GM23338 (cell line): ENCODE measurements at regions not wholly inside any gene's neighbourhood (a gene's known extent, or its start where the extent isn't known, plus 50 kb on each side); places are given as distances from the start of the nearest gene placed in this dataset.

ENCODE experiments used
- ATAC-seq: fragments of 200-7000 bp; cut with Tn5 transposase; 3 replicates; pipeline ENCODE4 v1.9.1; 2020
- DNase-seq: peaks from one replicate; pipeline ENCODE4 v3.0.0-alpha.2; 2015; ENCODE audit warnings: low spot score
- H2AFZ ChIP-seq: fragments of 200-600 bp; sonication (generic); 2 replicates; pipeline ENCODE4 v1.8.0; 2016; ENCODE audit warnings: antibody characterized with exemption, mild to moderate bottlenecking, moderate library complexity
- H3F3A ChIP-seq: fragments of 200-600 bp; sonication (generic); replicated peaks from 2 replicates; pipeline ENCODE4 v1.8.0; 2017; ENCODE audit warnings: antibody characterized with exemption, mixed run types, low read depth
- H3K27ac ChIP-seq: fragments of 200-600 bp; sonication (generic); 2 replicates; pipeline ENCODE4 v1.6.1; 2016; ENCODE audit warnings: low read depth
- H3K27me3 ChIP-seq: fragments of 200-600 bp; sonication (generic); 2 replicates; pipeline ENCODE4 v1.8.0; 2016; ENCODE audit warnings: mild to moderate bottlenecking, mixed run types, moderate library complexity; ENCODE audit not compliant: insufficient read depth
- H3K36me3 ChIP-seq: fragments of 200-600 bp; sonication (generic); 2 replicates; pipeline ENCODE4 v1.8.0; 2016; ENCODE audit warnings: mild to moderate bottlenecking; ENCODE audit not compliant: insufficient read depth
- H3K4me1 ChIP-seq: fragments of 200-600 bp; sonication (generic); 2 replicates; pipeline ENCODE4 v1.8.0; 2016; ENCODE audit warnings: mild to moderate bottlenecking, moderate library complexity; ENCODE audit not compliant: insufficient read depth
- H3K4me2 ChIP-seq: fragments of 200-600 bp; sonication (generic); 2 replicates; pipeline ENCODE4 v1.7.1; 2017; ENCODE audit warnings: mixed run types
- H3K4me3 ChIP-seq: fragments of 200-600 bp; sonication (generic); 2 replicates; pipeline ENCODE4 v1.6.1; 2016; ENCODE audit warnings: mixed run types
- H3K79me2 ChIP-seq: fragments of 200-600 bp; sonication (generic); replicated peaks from 2 replicates; pipeline ENCODE4 v1.8.0; 2017; ENCODE audit warnings: mild to moderate bottlenecking; ENCODE audit not compliant: insufficient read depth
- H3K9me2 ChIP-seq: fragments of 200-600 bp; sonication (generic); 2 replicates; pipeline ENCODE4 v1.8.0; 2017; ENCODE audit not compliant: insufficient read depth
- H4K20me1 ChIP-seq: fragments of 200-600 bp; sonication (generic); replicated peaks from 2 replicates; pipeline ENCODE4 v1.8.0; 2017; ENCODE audit warnings: mild to moderate bottlenecking; ENCODE audit not compliant: insufficient read depth
- H3K27ac Mint-ChIP-seq: 2 replicates; pipeline ENCODE4 v1.8.0; 2020; ENCODE audit warnings: inconsistent platforms, mild to moderate bottlenecking, moderate library complexity, mixed read lengths
- H3K27me3 Mint-ChIP-seq: 3 replicates; pipeline ENCODE4 v1.8.0; 2022; ENCODE audit warnings: low read depth, mild to moderate bottlenecking, moderate library complexity, mixed read lengths, inconsistent platforms; ENCODE audit not compliant: insufficient read depth, poor library complexity
- H3K36me3 Mint-ChIP-seq: 3 replicates; pipeline ENCODE4 v1.8.0; 2021; ENCODE audit warnings: low read depth, mild to moderate bottlenecking, inconsistent platforms, moderate library complexity, mixed read lengths
- H3K4me1 Mint-ChIP-seq: 3 replicates; pipeline ENCODE4 v1.8.0; 2020; ENCODE audit warnings: mild to moderate bottlenecking, inconsistent platforms, mixed read lengths
- H3K4me3 Mint-ChIP-seq: 3 replicates; pipeline ENCODE4 v1.8.0; 2021; ENCODE audit warnings: moderate library complexity, mild to moderate bottlenecking, inconsistent platforms, mixed read lengths
- H3K9me3 Mint-ChIP-seq: 3 replicates; pipeline ENCODE4 v1.8.0; 2020; ENCODE audit warnings: moderate library complexity, mild to moderate bottlenecking, inconsistent platforms, mixed read lengths
- CREB1 ChIP-seq: fragments of 250-450 bp; sonication (Bioruptor Pico); IDR thresholded peaks from 2 replicates; pipeline ENCODE4 v1.5.0; 2020; ENCODE audit warnings: low read depth, mild to moderate bottlenecking, moderate library complexity
- ETS1 ChIP-seq: IDR thresholded peaks from 2 replicates; pipeline ENCODE4 v1.6.1; 2016; ENCODE audit warnings: antibody characterized with exemption
- EZH2 ChIP-seq: fragments of 200-600 bp; sonication (generic); IDR thresholded peaks from one replicate; pipeline ENCODE4 v1.8.0; 2017; ENCODE audit warnings: antibody characterized with exemption, mild to moderate bottlenecking, low read depth; ENCODE audit not compliant: unreplicated experiment
- EZH2phosphoT487 ChIP-seq: fragments of 200-600 bp; sonication (generic); IDR thresholded peaks from one replicate; pipeline ENCODE4 v1.8.1; 2018; ENCODE audit warnings: antibody characterized with exemption; ENCODE audit not compliant: unreplicated experiment
- JUNB ChIP-seq: IDR thresholded peaks from one replicate; pipeline ENCODE4 v1.6.1; 2016; ENCODE audit warnings: antibody characterized with exemption; ENCODE audit not compliant: unreplicated experiment
- POLR2AphosphoS5 ChIP-seq: IDR thresholded peaks from 2 replicates; pipeline ENCODE4 v1.6.1; 2016; ENCODE audit warnings: antibody characterized with exemption, low read depth
- REST ChIP-seq: IDR thresholded peaks from one replicate; pipeline ENCODE4 v1.6.1; 2018; ENCODE audit warnings: antibody characterized with exemption; ENCODE audit not compliant: unreplicated experiment
- STAT1 ChIP-seq: IDR thresholded peaks from one replicate; pipeline ENCODE4 v1.6.1; 2016; ENCODE audit warnings: antibody characterized with exemption; ENCODE audit not compliant: unreplicated experiment
- ZNF114 ChIP-seq: fragments of 250-450 bp; sonication (Bioruptor Pico); IDR thresholded peaks from 2 replicates; pipeline ENCODE4 v1.5.0; 2020; ENCODE audit warnings: mild to moderate bottlenecking, moderate library complexity
- ZNF331 ChIP-seq: fragments of 250-450 bp; sonication (Bioruptor Pico); IDR thresholded peaks from 2 replicates; pipeline ENCODE4 v1.5.0; 2020; ENCODE audit warnings: low read depth, mild to moderate bottlenecking, moderate library complexity
- TF ChIP-seq, protein P1 (sequence below), 2 experiments: fragments of 200-600 bp in 1 of 2; sonication (generic) in 1 of 2; conservative IDR thresholded peaks; 2 replicates each; pipeline versions ENCODE4 v1.5.1 to v1.6.1; 2016 to 2017; ENCODE audit warnings: antibody characterized with exemption in 2 of 2, low read depth in 2 of 2, mild to moderate bottlenecking in 2 of 2, moderate library complexity in 1 of 2

- TF ChIP-seq STAT1 (no peak), EZH2 (no peak), ZNF331 (no peak), EZH2phosphoT487 (no peak), ETS1 (no peak), JUNB (no peak)
- TF ChIP-seq, protein P1, sequence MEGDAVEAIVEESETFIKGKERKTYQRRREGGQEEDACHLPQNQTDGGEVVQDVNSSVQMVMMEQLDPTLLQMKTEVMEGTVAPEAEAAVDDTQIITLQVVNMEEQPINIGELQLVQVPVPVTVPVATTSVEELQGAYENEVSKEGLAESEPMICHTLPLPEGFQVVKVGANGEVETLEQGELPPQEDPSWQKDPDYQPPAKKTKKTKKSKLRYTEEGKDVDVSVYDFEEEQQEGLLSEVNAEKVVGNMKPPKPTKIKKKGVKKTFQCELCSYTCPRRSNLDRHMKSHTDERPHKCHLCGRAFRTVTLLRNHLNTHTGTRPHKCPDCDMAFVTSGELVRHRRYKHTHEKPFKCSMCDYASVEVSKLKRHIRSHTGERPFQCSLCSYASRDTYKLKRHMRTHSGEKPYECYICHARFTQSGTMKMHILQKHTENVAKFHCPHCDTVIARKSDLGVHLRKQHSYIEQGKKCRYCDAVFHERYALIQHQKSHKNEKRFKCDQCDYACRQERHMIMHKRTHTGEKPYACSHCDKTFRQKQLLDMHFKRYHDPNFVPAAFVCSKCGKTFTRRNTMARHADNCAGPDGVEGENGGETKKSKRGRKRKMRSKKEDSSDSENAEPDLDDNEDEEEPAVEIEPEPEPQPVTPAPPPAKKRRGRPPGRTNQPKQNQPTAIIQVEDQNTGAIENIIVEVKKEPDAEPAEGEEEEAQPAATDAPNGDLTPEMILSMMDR (conservative IDR thresholded peaks at IDR 0.05; ENCODE audit: low read depth in 2 of 2): no peak
These were observed 150.5 kb downstream of the MINAR1 start (continued) for GRCh38 chr15:79582650-79583049.

GRCh38 chr15:79592126-79592525 is 160.0 kb downstream of the MINAR1 start:
- H3K36me3 Mint-ChIP-seq: no peaks in the 10 kb centered on the region
- H3K27ac Mint-ChIP-seq: no peak overlapping the region; the same call in 1 of the 2 replicates
- H3K4me1 ChIP-seq: no peaks in the 10 kb centered on the region
- no peak overlapping the region for H3K27ac ChIP-seq
- H3K4me1 Mint-ChIP-seq: peaks cover 8% of the 10 kb centered on the region; the same call in 1 of the 3 replicates
- H3K4me3 Mint-ChIP-seq: no peak overlapping the region
- no peak overlapping the region for H2AFZ ChIP-seq
- H3K27me3 Mint-ChIP-seq: no peaks in the 10 kb centered on the region
- H3K79me2 ChIP-seq: no peaks in the 10 kb centered on the region
- H3F3A ChIP-seq: no peaks in the 10 kb centered on the region
- H3K4me3 ChIP-seq: no peak overlapping the region
- H3K27me3 ChIP-seq: no peaks in the 10 kb centered on the region
- DNase-seq: no peak
- H3K9me3 Mint-ChIP-seq: no peaks in the 10 kb centered on the region
- no peak for ATAC-seq
- no peaks in the 10 kb centered on the region for H3K9me2 ChIP-seq
- no peak overlapping the region for H3K4me2 ChIP-seq
- no peaks in the 10 kb centered on the region for H4K20me1 ChIP-seq
- H3K36me3 ChIP-seq: no peaks in the 10 kb centered on the region
- TF ChIP-seq, protein P1 (conservative IDR thresholded peaks at IDR 0.05; ENCODE audit: low read depth in 2 of 2): no peak
- TF ChIP-seq ETS1 (no peak), ZNF331 (no peak), JUNB (no peak), POLR2AphosphoS5 (no peak), ZNF114 (CRISPR knock-in tag) (no peak), EZH2 (no peak), CREB1 (CRISPR knock-in tag) (no peak), REST (no peak), STAT1 (no peak)
